Upper lobe of right lung (tissue), 1 donor: ENCODE measurements at regions not wholly inside any gene's neighbourhood (a gene's known extent, or its start where the extent isn't known, plus 50 kb on each side); places are given as distances from the start of the nearest gene placed in this dataset.

Source experiments
- ATAC-seq: fragments of 200-7000 bp; cut with Tn5 transposase; one replicate; pipeline ENCODE4 v1.9.1; 2020; ENCODE audit warnings: mild to moderate bottlenecking, moderate library complexity
- DNase-seq: peaks from one replicate; pipeline ENCODE4 v3.0.0-alpha.2; 2020
- H3K27ac ChIP-seq: fragments of 200-600 bp; one replicate; pipeline ENCODE4 v1.8.0; 2022
- H3K27me3 ChIP-seq: fragments of 200-600 bp; one replicate; pipeline ENCODE4 v1.8.0; 2022; ENCODE audit warnings: mild to moderate bottlenecking
- H3K36me3 ChIP-seq: fragments of 200-600 bp; one replicate; pipeline ENCODE4 v1.8.0; 2022
- H3K4me1 ChIP-seq: fragments of 200-600 bp; one replicate; pipeline ENCODE4 v1.8.0; 2022
- H3K4me3 ChIP-seq: fragments of 200-600 bp; one replicate; pipeline ENCODE4 v1.8.0; 2022; ENCODE audit warnings: mild to moderate bottlenecking
- H3K9me3 ChIP-seq: fragments of 200-600 bp; one replicate; pipeline ENCODE4 v1.8.0; 2022
- intact Hi-C: fragments of 100-400 bp; cut with DNase I; formaldehyde crosslinking; loops from one replicate; pipeline ENCODE4 v1.11.0; 2022
- TF ChIP-seq, protein P1 (sequence below): fragments of 200-600 bp; IDR thresholded peaks from one replicate; pipeline ENCODE4 v1.8.0; 2022; ENCODE audit warnings: antibody characterized with exemption
- donor health status: DM: no; HTN: yes; CAD: no; lungs with severe emphysema.

DNA sequence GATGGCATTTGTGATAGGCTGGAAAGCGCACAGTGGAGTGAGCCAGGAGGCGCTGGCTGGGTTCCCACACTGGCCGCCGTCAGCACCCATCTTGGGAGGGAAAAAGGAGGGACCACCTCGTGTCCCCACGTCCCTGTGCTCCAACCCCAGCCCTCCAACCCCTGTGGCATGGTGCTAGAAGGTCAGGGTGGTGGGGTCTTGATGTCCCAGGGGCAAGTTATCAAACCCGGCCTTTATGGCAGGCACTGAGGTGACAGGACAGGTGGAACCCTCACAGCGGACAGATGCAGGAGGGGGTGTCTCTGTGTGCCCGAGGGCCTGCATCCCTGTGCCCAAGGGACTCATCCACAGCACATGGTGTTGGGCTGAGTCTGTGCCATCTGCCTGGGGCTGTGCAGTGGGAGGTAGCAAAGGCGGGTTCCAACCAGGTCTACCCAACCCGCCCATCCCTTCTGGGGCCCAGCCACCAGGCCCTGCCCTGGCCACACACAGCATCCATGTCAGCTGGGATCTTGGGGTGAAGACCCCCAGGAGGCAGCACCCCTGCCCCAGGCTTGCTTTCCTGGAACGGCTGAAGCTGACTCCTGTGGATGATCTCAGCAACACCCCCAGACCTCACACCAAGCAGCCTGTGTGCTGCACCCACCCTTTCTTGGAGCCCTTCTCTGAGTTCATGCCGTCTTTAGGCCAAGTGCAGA lies 246.1 kb downstream of the NDUFA10 start:
- Histone ChIP-seq H3K36me3 (no peaks in the 10 kb centered on the region), H3K4me3 (no peak overlapping the region), H3K4me1 (no peaks in the 10 kb centered on the region), H3K27me3 (no peaks in the 10 kb centered on the region), H3K9me3 (no peaks in the 10 kb centered on the region), H3K27ac (no peak overlapping the region)
- intact Hi-C loops, result no loop called here
- DNase-seq (no peak), ATAC-seq (no peak)
- TF ChIP-seq, protein P1, sequence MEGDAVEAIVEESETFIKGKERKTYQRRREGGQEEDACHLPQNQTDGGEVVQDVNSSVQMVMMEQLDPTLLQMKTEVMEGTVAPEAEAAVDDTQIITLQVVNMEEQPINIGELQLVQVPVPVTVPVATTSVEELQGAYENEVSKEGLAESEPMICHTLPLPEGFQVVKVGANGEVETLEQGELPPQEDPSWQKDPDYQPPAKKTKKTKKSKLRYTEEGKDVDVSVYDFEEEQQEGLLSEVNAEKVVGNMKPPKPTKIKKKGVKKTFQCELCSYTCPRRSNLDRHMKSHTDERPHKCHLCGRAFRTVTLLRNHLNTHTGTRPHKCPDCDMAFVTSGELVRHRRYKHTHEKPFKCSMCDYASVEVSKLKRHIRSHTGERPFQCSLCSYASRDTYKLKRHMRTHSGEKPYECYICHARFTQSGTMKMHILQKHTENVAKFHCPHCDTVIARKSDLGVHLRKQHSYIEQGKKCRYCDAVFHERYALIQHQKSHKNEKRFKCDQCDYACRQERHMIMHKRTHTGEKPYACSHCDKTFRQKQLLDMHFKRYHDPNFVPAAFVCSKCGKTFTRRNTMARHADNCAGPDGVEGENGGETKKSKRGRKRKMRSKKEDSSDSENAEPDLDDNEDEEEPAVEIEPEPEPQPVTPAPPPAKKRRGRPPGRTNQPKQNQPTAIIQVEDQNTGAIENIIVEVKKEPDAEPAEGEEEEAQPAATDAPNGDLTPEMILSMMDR, result no peak

DNA sequence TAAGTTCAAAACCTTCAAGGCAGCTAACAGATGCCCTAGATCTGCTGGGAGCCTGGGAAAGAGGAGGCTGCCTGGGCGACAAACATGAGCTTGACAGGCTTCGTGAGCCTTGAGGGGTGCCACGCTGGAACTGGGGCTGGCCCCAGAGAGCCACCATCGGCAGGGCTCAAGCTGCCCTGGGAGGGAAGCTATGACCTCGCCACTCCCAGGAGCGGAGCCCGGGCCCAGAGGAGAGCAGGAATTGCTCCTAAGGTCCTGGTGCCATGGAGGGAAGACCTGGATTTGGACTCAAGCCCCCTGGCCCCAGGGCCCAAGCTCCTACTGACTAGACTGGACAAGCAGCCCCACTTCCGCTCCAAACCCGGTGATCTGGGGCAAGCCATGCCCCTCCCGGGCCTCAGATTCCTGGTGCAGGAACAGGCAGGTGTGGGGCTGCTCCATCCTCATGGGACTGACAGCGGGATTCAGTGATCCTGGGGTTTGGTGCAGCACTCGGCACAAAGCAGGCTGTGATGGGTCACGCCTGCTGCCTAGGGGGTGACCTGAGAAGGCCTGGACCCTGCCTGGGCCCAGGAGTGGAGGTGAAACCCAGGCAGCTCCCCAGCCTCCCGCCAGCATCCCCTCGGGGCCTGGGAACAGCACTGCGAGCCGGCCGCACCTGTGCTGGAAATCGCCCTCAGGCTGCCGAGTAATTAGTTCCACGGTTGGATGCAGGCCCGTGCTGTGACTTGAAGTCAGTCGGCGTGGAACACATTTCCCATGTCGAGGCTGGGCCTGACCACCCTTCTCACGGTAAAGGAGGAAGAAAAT lies 246.9 kb downstream of the NDUFA10 start:
- peak; percentile 46 for DNase-seq
- no peaks in the 10 kb centered on the region for H3K27me3 ChIP-seq
- H3K27ac ChIP-seq, result no peak overlapping the region
- no peak overlapping the region for H3K4me3 ChIP-seq
- no peak for ATAC-seq
- TF ChIP-seq, protein P1, result no peak
- H3K36me3 ChIP-seq, result no peaks in the 10 kb centered on the region
- no peaks in the 10 kb centered on the region for H3K9me3 ChIP-seq
- H3K4me1 ChIP-seq, result no peaks in the 10 kb centered on the region
- intact Hi-C loops, result no loop called here

DNA sequence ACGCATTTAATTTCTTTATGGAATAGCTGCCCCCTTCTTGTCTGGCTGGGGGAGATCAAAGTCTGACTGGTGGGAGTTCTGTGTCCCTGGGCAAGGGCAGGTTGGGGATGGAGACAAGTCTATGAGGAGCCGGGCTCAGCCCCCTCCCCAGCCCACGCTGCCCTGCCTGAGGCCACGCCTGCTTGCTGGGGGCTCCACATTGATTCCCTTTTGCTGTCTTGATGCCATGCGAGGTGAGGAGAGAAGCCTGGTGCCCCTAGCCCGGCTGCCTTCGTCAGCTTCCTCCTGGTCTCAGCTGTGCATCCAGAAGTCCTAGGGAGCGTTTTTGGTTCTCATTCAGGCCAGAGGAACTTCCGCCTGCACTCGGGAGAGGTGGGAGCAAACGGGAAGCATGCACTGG lies 247.9 kb downstream of the NDUFA10 start:
- no peaks in the 10 kb centered on the region for H3K4me1 ChIP-seq
- intact Hi-C loops, result no loop called here
- ATAC-seq, result no peak
- no peaks in the 10 kb centered on the region for H3K9me3 ChIP-seq
- no peak overlapping the region for H3K27ac ChIP-seq
- no peaks in the 10 kb centered on the region for H3K36me3 ChIP-seq
- H3K27me3 ChIP-seq, result no peaks in the 10 kb centered on the region
- DNase-seq, result no peak
- H3K4me3 ChIP-seq, result no peak overlapping the region
- TF ChIP-seq, protein P1, result no peak

DNA sequence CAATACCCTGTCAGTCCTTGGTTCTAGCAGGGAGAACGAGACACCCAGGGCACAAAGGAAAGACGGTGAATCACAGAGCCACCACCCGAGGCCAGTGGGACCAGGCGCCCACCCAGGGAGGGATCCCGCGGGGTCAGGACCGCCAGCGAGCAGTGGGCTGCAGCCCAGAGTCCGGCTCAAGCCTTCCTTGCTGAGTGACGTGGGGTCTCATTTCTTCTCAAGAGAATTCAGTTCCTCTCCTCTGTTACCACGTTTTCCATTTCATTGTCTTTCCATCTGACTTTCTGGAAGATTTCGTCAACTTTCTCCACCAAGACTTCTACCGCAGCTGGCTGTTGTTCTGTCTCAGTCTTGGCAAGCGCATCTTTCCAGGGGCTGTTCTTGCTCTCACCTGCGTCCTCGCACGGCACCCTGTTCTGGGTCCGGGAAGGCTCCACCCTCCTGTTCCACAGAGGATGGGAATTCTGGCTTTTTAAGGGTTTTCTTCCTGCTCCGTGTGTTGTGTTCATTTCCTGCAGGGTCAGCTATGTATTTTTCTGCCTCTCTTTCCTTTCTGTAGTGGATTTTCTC lies 248.6 kb downstream of the NDUFA10 start:
- H3K9me3 ChIP-seq, result peaks cover 3% of the 10 kb centered on the region
- peak; percentile 47 for DNase-seq

DNA sequence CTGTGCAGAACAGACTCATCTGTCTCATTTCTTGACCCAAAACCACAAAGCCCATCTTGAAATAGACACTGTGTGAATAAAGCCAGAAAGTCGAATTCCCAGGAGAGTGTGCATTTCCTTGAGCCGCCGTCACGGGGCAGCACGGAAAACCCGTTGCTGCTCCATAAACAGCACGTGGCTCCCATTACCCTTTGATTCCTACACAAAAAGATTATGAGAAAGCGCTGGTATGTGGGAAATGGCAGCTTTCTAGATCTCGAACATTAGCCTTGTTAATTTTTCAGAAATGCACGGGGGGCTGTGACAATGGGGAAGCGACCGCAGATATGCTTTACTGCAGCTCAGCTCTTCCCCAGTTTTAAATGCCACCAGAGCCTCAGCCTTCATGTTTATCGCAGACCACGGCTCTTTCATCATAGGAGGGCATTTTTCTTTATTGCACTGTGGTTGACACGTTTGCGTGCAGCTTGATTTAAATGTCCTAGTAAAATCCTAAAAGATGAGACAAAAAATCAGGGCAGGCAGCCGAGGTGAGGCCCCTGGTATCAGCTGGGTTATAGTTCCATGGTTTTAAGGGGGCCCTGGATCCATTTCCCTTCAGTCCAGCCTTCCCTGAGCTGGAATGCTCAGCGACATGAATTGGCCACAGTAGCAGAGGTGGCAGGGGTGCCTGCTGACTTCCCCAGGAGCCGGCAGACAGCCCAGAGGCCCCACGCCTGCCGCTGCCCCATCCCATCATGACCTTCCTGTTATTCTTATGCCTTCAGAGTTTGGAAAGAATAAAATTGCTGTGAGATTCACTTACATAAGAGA lies 249.3 kb downstream of the NDUFA10 start:
- TF ChIP-seq, protein P1, result no peak
- no peaks in the 10 kb centered on the region for H3K36me3 ChIP-seq
- peaks cover 5% of the 10 kb centered on the region for H3K9me3 ChIP-seq
- no peaks in the 10 kb centered on the region for H3K27me3 ChIP-seq
- DNase-seq (no peak), ATAC-seq (no peak)
- no peak overlapping the region for H3K27ac ChIP-seq
- H3K4me3 ChIP-seq, result no peak overlapping the region
- intact Hi-C loops, result no loop called here
- no peaks in the 10 kb centered on the region for H3K4me1 ChIP-seq

More for the DNA sequence above, 248.6 kb downstream of the NDUFA10 start:
- H3K27me3 ChIP-seq, result no peaks in the 10 kb centered on the region
- H3K27ac ChIP-seq, result no peak overlapping the region
- intact Hi-C loops, result no loop called here
- H3K36me3 ChIP-seq, result no peaks in the 10 kb centered on the region
- no peaks in the 10 kb centered on the region for H3K4me1 ChIP-seq
- H3K4me3 ChIP-seq, result no peak overlapping the region
- no peak for ATAC-seq
- TF ChIP-seq, protein P1, result no peak
